Vagina (tissue), 2 donors: ENCODE measurements at regions not wholly inside any gene's neighbourhood (a gene's known extent, or its start where the extent isn't known, plus 50 kb on each side); places are given as distances from the start of the nearest gene placed in this dataset.

ENCODE experiments used
- POLR2AphosphoS5 ChIP-seq, 2 donors: sonication (generic); formaldehyde crosslinking; IDR thresholded peaks; one replicate each; pipeline ENCODE4 v1.9.0; 2017; ENCODE audit warnings: antibody characterized with exemption in 2 of 2, mild to moderate bottlenecking in 2 of 2, low read depth in 1 of 2; ENCODE audit not compliant: insufficient read depth in 1 of 2
- TF ChIP-seq, protein P1 (sequence below), 3 experiments: fragments of 450-650 bp in 2 of 3; fragments of 200-600 bp in 1 of 3; sonication (generic) in 1 of 3; IDR thresholded peaks; one replicate each; pipeline ENCODE4 v1.5.1; 2017 to 2019; ENCODE audit warnings: antibody characterized with exemption in 3 of 3, mild to moderate bottlenecking in 2 of 3, moderate library complexity in 2 of 3

DNA sequence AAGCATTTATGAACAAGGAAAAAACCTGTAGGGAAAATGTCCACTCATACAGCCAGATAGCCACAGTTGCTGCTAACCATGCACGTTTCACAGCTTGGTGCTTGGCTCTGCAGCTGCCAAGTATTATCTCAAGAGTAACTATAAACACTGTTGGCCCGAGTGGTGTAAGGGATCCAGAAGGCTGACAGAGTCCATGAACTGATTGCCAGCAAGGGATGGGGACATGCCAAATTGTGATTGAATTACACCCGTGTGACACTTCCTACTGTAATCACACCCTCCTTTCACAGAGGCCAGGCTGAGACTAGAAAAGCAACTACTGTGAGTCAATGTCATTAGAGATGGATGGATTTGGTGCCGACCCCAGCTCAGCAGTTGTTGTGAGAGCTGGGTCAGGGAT lies 223.9 kb upstream of the ANKRD50 start:
- TF ChIP-seq, protein P1, sequence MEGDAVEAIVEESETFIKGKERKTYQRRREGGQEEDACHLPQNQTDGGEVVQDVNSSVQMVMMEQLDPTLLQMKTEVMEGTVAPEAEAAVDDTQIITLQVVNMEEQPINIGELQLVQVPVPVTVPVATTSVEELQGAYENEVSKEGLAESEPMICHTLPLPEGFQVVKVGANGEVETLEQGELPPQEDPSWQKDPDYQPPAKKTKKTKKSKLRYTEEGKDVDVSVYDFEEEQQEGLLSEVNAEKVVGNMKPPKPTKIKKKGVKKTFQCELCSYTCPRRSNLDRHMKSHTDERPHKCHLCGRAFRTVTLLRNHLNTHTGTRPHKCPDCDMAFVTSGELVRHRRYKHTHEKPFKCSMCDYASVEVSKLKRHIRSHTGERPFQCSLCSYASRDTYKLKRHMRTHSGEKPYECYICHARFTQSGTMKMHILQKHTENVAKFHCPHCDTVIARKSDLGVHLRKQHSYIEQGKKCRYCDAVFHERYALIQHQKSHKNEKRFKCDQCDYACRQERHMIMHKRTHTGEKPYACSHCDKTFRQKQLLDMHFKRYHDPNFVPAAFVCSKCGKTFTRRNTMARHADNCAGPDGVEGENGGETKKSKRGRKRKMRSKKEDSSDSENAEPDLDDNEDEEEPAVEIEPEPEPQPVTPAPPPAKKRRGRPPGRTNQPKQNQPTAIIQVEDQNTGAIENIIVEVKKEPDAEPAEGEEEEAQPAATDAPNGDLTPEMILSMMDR (IDR thresholded peaks at IDR 0.05), result no peak
- no peak for TF ChIP-seq POLR2AphosphoS5 (IDR thresholded peaks at IDR 0.05; ENCODE audit: insufficient read depth in 1 of 2, low read depth in 1 of 2)
